DOHH2 (cell line): ENCODE measurements at regions not wholly inside any gene's neighbourhood (a gene's known extent, or its start where the extent isn't known, plus 50 kb on each side); places are given as distances from the start of the nearest gene placed in this dataset.

Experiments used
- H3F3A ChIP-seq: fragments of 200-600 bp; sonication (generic), shearing (Covaris generic); 2 replicates; pipeline ENCODE4 v1.6.0; 2016; ENCODE audit warnings: antibody characterized with exemption, mild to moderate bottlenecking; ENCODE audit not compliant: control insufficient read depth, insufficient read depth
- H3K27ac ChIP-seq: fragments of 200-600 bp; sonication (generic); 2 replicates; pipeline ENCODE4 v1.5.1; 2014; ENCODE audit warnings: low read depth, mild to moderate bottlenecking, low read length, moderate library complexity
- H3K27me3 ChIP-seq: fragments of 200-600 bp; sonication (generic); 2 replicates; pipeline ENCODE4 v1.6.1; 2014; ENCODE audit warnings: mild to moderate bottlenecking, low read length, mixed read lengths; ENCODE audit not compliant: control insufficient read depth
- H3K36me3 ChIP-seq: fragments of 200-600 bp; sonication (generic); 2 replicates; pipeline ENCODE4 v1.6.1; 2014; ENCODE audit warnings: mild to moderate bottlenecking, low read length, moderate library complexity, mixed read lengths; ENCODE audit not compliant: control insufficient read depth
- H3K4me1 ChIP-seq: fragments of 200-600 bp; sonication (generic); 2 replicates; pipeline ENCODE4 v1.6.1; 2014; ENCODE audit warnings: mild to moderate bottlenecking, low read length, mixed read lengths; ENCODE audit not compliant: control insufficient read depth
- H3K4me2 ChIP-seq: fragments of 200-600 bp; sonication (generic); 2 replicates; pipeline ENCODE4 v1.6.0; 2014; ENCODE audit warnings: mild to moderate bottlenecking, low read length, moderate library complexity
- H3K4me3 ChIP-seq: fragments of 200-600 bp; sonication (generic); 2 replicates; pipeline ENCODE4 v1.5.1; 2014; ENCODE audit warnings: mild to moderate bottlenecking, low read length, mixed read lengths
- H3K79me2 ChIP-seq: fragments of 200-600 bp; sonication (generic); 2 replicates; pipeline ENCODE4 v1.6.1; 2014; ENCODE audit warnings: mild to moderate bottlenecking, low read length, mixed read lengths; ENCODE audit not compliant: control insufficient read depth
- H3K9me2 ChIP-seq: fragments of 200-600 bp; sonication (generic); replicated peaks from 2 replicates; pipeline ENCODE4 v1.6.1; 2014; ENCODE audit warnings: mild to moderate bottlenecking, low read length, mixed read lengths; ENCODE audit not compliant: control insufficient read depth
- H3K9me3 ChIP-seq: fragments of 200-600 bp; sonication (generic); 2 replicates; pipeline ENCODE4 v1.6.1; 2014; ENCODE audit warnings: antibody characterized with exemption, low read length, mixed read lengths; ENCODE audit not compliant: control insufficient read depth, insufficient read depth
- H4K20me1 ChIP-seq: fragments of 200-600 bp; sonication (generic); 2 replicates; pipeline ENCODE4 v1.6.0; 2014; ENCODE audit warnings: low read depth, mild to moderate bottlenecking, antibody characterized with exemption, low read length, moderate library complexity; ENCODE audit not compliant: control insufficient read depth, insufficient read depth
- EZH2phosphoT487 ChIP-seq: fragments of 200-600 bp; sonication (generic); IDR thresholded peaks from 2 replicates; pipeline ENCODE4 v1.6.1; 2017; ENCODE audit warnings: borderline replicate concordance, mild to moderate bottlenecking, antibody characterized with exemption, low read length, moderate library complexity, mixed read lengths
- TF ChIP-seq, protein P1 (sequence below): fragments of 200-600 bp; sonication (generic); IDR thresholded peaks from one replicate; pipeline ENCODE4 v1.5.1; 2014; ENCODE audit warnings: antibody characterized with exemption, mild to moderate bottlenecking, low read depth, low read length; ENCODE audit not compliant: poor library complexity, severe bottlenecking

DNA sequence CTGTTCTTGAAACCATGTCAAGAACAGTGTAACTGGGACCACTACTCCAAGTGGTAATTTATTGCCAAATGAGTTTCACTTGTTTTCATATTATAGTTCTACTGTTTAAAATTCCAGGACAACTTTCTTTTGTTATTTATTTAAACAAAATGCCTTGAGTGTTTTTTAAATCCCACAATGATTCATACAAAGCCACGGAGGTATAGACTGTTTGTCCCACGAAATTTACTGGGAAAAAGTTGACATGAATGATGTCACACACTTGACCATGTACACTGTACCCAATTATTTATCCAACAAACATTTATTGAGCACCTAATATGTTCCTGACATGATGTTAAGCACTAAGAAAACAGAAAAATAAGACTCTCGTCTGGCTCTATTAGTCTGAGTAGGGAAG is 243.9 kb upstream of the SIX2 start:
- Histone ChIP-seq H3K27ac (no peak overlapping the region), H3K4me2 (no peak overlapping the region), H3K27me3 (no peaks in the 10 kb centered on the region), H3K9me3 (no peaks in the 10 kb centered on the region), H3K9me2 (no peaks in the 10 kb centered on the region), H3K4me3 (no peak overlapping the region), H4K20me1 (no peaks in the 10 kb centered on the region), H3F3A (no peaks in the 10 kb centered on the region), H3K36me3 (no peaks in the 10 kb centered on the region), H3K4me1 (no peaks in the 10 kb centered on the region), H3K79me2 (no peaks in the 10 kb centered on the region)
- TF ChIP-seq, protein P1, sequence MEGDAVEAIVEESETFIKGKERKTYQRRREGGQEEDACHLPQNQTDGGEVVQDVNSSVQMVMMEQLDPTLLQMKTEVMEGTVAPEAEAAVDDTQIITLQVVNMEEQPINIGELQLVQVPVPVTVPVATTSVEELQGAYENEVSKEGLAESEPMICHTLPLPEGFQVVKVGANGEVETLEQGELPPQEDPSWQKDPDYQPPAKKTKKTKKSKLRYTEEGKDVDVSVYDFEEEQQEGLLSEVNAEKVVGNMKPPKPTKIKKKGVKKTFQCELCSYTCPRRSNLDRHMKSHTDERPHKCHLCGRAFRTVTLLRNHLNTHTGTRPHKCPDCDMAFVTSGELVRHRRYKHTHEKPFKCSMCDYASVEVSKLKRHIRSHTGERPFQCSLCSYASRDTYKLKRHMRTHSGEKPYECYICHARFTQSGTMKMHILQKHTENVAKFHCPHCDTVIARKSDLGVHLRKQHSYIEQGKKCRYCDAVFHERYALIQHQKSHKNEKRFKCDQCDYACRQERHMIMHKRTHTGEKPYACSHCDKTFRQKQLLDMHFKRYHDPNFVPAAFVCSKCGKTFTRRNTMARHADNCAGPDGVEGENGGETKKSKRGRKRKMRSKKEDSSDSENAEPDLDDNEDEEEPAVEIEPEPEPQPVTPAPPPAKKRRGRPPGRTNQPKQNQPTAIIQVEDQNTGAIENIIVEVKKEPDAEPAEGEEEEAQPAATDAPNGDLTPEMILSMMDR = no peak
- TF ChIP-seq EZH2phosphoT487 = no peak

DNA sequence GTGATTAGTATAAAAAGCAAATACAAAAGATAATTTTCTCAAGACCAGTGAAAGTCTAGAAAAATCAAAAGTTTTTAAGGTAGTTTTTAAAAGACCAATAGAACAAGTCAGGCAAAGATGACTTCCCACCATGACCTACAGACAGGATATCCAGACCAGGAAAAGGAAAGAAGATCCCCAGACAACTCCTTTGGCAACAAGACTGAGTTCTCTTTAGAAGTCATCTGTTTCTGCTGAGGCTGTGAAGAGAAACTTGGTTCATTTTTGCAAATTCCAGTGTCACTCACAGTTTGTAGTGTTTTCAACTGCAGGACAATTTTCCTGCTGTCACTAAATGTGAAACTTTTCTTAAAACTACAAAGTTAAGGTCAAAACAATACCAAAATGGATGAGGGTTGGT is 240.9 kb upstream of the SIX2 start:
- Histone ChIP-seq H3K36me3 (no peaks in the 10 kb centered on the region), H3F3A (no peaks in the 10 kb centered on the region)

GRCh38 chr2:45248214-45248613 is 239.0 kb upstream of the SIX2 start:
- no peaks in the 10 kb centered on the region for H3F3A ChIP-seq
- no peaks in the 10 kb centered on the region for H4K20me1 ChIP-seq
- H3K27ac ChIP-seq = no peak overlapping the region
- H3K9me2 ChIP-seq = no peaks in the 10 kb centered on the region
- no peaks in the 10 kb centered on the region for H3K36me3 ChIP-seq
- no peaks in the 10 kb centered on the region for H3K9me3 ChIP-seq
- H3K4me1 ChIP-seq = no peaks in the 10 kb centered on the region
- H3K27me3 ChIP-seq = no peaks in the 10 kb centered on the region
- no peak overlapping the region for H3K4me3 ChIP-seq
- H3K79me2 ChIP-seq = no peaks in the 10 kb centered on the region
- no peak overlapping the region for H3K4me2 ChIP-seq
- TF ChIP-seq, protein P1 = no peak
- no peak for TF ChIP-seq EZH2phosphoT487

More for the DNA sequence above, 240.9 kb upstream of the SIX2 start:
- Histone ChIP-seq H3K79me2 (no peaks in the 10 kb centered on the region), H3K9me2 (no peaks in the 10 kb centered on the region), H3K4me3 (no peak overlapping the region), H3K9me3 (no peaks in the 10 kb centered on the region), H3K27me3 (no peaks in the 10 kb centered on the region), H3K4me2 (no peak overlapping the region), H3K27ac (no peak overlapping the region), H3K4me1 (no peaks in the 10 kb centered on the region), H4K20me1 (no peaks in the 10 kb centered on the region)
- TF ChIP-seq, protein P1 = no peak
- TF ChIP-seq EZH2phosphoT487 = no peak

DNA sequence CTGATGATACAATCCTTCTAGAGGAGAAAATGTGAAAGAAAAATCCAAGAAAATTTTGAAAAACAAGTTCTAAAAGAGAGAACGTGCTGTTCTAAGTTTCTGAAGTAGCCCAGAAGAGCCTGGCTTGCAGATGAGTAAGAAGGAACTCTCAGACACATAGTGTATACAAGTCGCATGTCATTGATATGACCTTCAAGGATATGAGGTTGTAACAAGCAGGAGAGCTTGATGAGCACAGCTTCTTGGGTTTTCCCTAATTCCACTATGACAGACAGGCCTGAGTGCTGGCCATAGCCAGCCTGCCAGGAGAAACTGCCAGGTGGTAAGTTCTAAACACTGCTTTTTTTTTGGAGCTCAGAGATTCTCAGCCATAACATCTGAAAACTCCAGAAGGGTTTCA is 235.7 kb upstream of the SIX2 start:
- no peaks in the 10 kb centered on the region for H3K79me2 ChIP-seq
- no peaks in the 10 kb centered on the region for H3K9me2 ChIP-seq
- no peaks in the 10 kb centered on the region for H3F3A ChIP-seq
- no peaks in the 10 kb centered on the region for H3K4me1 ChIP-seq
- H3K36me3 ChIP-seq = no peaks in the 10 kb centered on the region
- H3K27ac ChIP-seq = no peak overlapping the region
- no peaks in the 10 kb centered on the region for H3K9me3 ChIP-seq
- H3K4me2 ChIP-seq = no peak overlapping the region
- no peaks in the 10 kb centered on the region for H4K20me1 ChIP-seq
- TF ChIP-seq, protein P1 = no peak
- TF ChIP-seq EZH2phosphoT487 = no peak
- 0 out of 2 replicates have a peak, but pooled peaks cover 2% of the 10 kb centered on the region for H3K27me3 ChIP-seq
- H3K4me3 ChIP-seq = no peak overlapping the region
